ENCODE measurements at regions not wholly inside any gene's neighbourhood (a gene's known extent, or its start where the extent isn't known, plus 50 kb on each side); places are given as distances from the start of the nearest gene placed in this dataset.
A peak's percentile ranks its signal among the peaks of the same experiment; 100 is the strongest.

DNA sequence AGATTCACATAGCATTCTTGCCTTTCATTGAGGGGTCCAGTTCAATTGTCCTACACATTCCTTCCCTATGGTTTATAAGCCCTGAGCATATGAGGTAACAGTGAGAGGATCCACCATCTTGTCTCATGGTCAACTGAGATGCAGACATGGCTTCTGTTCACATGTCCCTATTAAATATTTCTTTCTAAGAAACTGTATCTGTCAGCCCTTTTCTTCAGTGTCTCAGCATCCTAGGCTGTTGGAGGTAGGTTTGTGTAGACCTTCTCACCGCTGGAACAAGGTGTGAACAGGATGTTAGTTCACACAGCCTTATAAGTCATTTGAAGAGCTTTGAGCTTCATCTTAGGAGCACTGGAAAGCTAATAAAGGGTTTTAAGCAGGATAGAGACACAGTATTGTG, 110.3 kb upstream of the EDNRB start:
- Histone ChIP-seq H3K4me1 (ENCODE audit: insufficient read depth, low read length) (no peaks in the 10 kb centered on the region), H3K79me2 (ENCODE audit: low read length) (no peaks in the 10 kb centered on the region), H4K20me1 (ENCODE audit: low read length) (no peaks in the 10 kb centered on the region), H3K9me2 (replicated peaks; ENCODE audit: low read length) (no peaks in the 10 kb centered on the region), H3K4me3 (ENCODE audit: low read length) (no peak overlapping the region), H3K4me2 (ENCODE audit: low read length) (no peak overlapping the region), H3K36me3 (ENCODE audit: low read depth, low read length) (no peaks in the 10 kb centered on the region), H3K9ac (ENCODE audit: low read length) (no peak overlapping the region), H3F3A (ENCODE audit: low read length, unreplicated experiment) (no peaks in the 10 kb centered on the region), H3K27me3 (ENCODE audit: low read length) (no peaks in the 10 kb centered on the region), H3K9me3 (ENCODE audit: low read length) (no peaks in the 10 kb centered on the region), H2AFZ (ENCODE audit: low read length) (no peak overlapping the region), H3K27ac (ENCODE audit: low read length) (no peak overlapping the region)
- intact Hi-C loops (cut with micrococcal nuclease) = no loop called here
- TF ChIP-seq EZH2 (IDR thresholded peaks at IDR 0.05; ENCODE audit: low read length, unreplicated experiment) (no peak), EZH2phosphoT487 (IDR thresholded peaks at IDR 0.05; ENCODE audit: borderline replicate concordance, low read length) (no peak)
- TF ChIP-seq, protein P1, sequence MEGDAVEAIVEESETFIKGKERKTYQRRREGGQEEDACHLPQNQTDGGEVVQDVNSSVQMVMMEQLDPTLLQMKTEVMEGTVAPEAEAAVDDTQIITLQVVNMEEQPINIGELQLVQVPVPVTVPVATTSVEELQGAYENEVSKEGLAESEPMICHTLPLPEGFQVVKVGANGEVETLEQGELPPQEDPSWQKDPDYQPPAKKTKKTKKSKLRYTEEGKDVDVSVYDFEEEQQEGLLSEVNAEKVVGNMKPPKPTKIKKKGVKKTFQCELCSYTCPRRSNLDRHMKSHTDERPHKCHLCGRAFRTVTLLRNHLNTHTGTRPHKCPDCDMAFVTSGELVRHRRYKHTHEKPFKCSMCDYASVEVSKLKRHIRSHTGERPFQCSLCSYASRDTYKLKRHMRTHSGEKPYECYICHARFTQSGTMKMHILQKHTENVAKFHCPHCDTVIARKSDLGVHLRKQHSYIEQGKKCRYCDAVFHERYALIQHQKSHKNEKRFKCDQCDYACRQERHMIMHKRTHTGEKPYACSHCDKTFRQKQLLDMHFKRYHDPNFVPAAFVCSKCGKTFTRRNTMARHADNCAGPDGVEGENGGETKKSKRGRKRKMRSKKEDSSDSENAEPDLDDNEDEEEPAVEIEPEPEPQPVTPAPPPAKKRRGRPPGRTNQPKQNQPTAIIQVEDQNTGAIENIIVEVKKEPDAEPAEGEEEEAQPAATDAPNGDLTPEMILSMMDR (conservative IDR thresholded peaks at IDR 0.05; ENCODE audit: low read depth, low read length) = no peak
- DNase-seq = no peak
- no TSS peak for BruUV-seq (replicated peaks)
- no peak for ATAC-seq
- ChIA-PET CTCF (no interaction called here), POLR2A (ENCODE audit: unreplicated experiment) (no interaction called here)

DNA sequence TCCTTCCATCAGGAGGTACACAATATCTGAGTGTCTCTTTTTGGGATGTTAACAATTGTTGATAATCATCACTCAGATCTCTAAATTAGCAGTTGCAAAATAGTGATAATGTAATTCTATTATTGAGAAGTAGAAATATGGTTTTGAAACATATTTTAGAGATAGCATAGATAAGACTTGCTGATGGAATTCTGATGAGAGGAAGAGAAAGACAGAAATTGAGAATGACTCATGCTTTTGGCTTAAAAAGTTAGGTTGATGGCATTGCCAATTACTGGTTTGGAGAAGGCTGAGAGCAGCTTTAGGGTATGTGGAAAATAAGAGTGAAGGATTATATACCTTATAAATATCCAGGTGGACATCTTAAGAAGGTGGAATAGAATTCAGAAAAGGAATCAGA, 106.4 kb upstream of the EDNRB start:
- CTCF ChIA-PET = no interaction called here
- no peak overlapping the region for H3K4me2 ChIP-seq (ENCODE audit: low read length)
- H3K27ac ChIP-seq (ENCODE audit: low read length) = no peak overlapping the region
- BruUV-seq (replicated peaks) = no TSS peak
- TF ChIP-seq, protein P1 (conservative IDR thresholded peaks at IDR 0.05; ENCODE audit: low read depth, low read length) = no peak
- no peak for TF ChIP-seq EZH2phosphoT487 (IDR thresholded peaks at IDR 0.05; ENCODE audit: borderline replicate concordance, low read length)
- no peak overlapping the region for H3K9ac ChIP-seq (ENCODE audit: low read length)
- no peaks in the 10 kb centered on the region for H3F3A ChIP-seq (ENCODE audit: low read length, unreplicated experiment)
- H2AFZ ChIP-seq (ENCODE audit: low read length) = no peak overlapping the region
- no peaks in the 10 kb centered on the region for H3K9me3 ChIP-seq (ENCODE audit: low read length)
- no peaks in the 10 kb centered on the region for H4K20me1 ChIP-seq (ENCODE audit: low read length)
- no peaks in the 10 kb centered on the region for H3K9me2 ChIP-seq (replicated peaks; ENCODE audit: low read length)
- peaks cover 9% of the 10 kb centered on the region for H3K4me1 ChIP-seq (ENCODE audit: insufficient read depth, low read length)
- H3K79me2 ChIP-seq (ENCODE audit: low read length) = no peaks in the 10 kb centered on the region
- H3K36me3 ChIP-seq (ENCODE audit: low read depth, low read length) = no peaks in the 10 kb centered on the region
- no peak overlapping the region for H3K4me3 ChIP-seq (ENCODE audit: low read length)
- no peaks in the 10 kb centered on the region for H3K27me3 ChIP-seq (ENCODE audit: low read length)
- no peak for ATAC-seq
- intact Hi-C loops (cut with micrococcal nuclease) = no loop called here
- DNase-seq = no peak
- POLR2A ChIA-PET (ENCODE audit: unreplicated experiment) = no interaction called here

DNA sequence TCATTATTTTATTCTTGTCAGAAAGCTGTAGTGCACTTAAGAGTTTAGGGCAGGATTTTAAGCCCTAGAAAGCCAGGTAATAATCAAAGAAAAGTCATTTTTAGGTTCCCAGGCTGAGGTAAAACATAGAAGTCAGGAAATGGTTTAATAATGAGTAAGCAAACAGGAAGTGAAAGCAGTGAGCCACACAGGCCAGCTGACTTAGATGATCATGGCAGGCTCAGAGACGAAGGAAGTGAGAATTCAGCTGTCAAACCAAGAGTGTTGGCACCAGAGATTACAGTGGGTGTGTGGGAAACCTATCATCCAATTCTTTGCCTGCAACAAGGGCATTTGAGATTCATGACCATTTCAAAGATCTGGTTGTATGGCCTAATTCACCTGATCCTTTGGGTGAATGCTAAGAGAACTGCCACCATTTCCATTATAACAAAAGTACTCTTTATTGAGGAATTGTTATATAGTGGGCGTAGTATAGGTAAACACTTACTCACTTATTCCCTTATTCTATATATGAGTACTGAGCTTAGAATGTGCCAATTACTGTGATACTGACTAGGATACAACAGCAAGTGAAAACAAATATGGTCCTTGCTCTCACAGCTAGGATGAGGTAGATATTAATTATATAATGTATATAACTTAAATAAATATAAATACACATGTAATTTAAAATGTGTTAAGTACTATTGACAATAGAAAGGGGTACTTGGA, 103.7 kb upstream of the EDNRB start:
- Histone ChIP-seq H4K20me1 (ENCODE audit: low read length) (no peaks in the 10 kb centered on the region), H3K4me2 (ENCODE audit: low read length) (peak overlapping the region; percentile 51), H3K79me2 (ENCODE audit: low read length) (no peaks in the 10 kb centered on the region), H2AFZ (ENCODE audit: low read length) (peak overlapping the region; percentile 69), H3K27ac (ENCODE audit: low read length) (peak overlapping the region; percentile 76), H3F3A (ENCODE audit: low read length, unreplicated experiment) (no peaks in the 10 kb centered on the region), H3K9ac (ENCODE audit: low read length) (peak overlapping the region; percentile 27), H3K9me3 (ENCODE audit: low read length) (no peaks in the 10 kb centered on the region), H3K4me3 (ENCODE audit: low read length) (no peak overlapping the region), H3K36me3 (ENCODE audit: low read depth, low read length) (no peaks in the 10 kb centered on the region), H3K4me1 (ENCODE audit: insufficient read depth, low read length) (peaks cover 9% of the 10 kb centered on the region), H3K9me2 (replicated peaks; ENCODE audit: low read length) (no peaks in the 10 kb centered on the region), H3K27me3 (ENCODE audit: low read length) (no peaks in the 10 kb centered on the region)
- BruUV-seq (replicated peaks) = no TSS peak
- intact Hi-C loops (cut with micrococcal nuclease) = no loop called here
- CTCF ChIA-PET = interaction anchor here (0.8 kb wide), 1 partner anchor 109 kb away, joined by 3 read pairs; no protein-coding TSS in a partner anchor
- DNase-seq = peak; percentile 59
- TF ChIP-seq EZH2phosphoT487 (IDR thresholded peaks at IDR 0.05; ENCODE audit: borderline replicate concordance, low read length) = no peak
- TF ChIP-seq, protein P1 (conservative IDR thresholded peaks at IDR 0.05; ENCODE audit: low read depth, low read length) = no peak
- TF ChIP-seq EZH2 (IDR thresholded peaks at IDR 0.05; ENCODE audit: low read length, unreplicated experiment) = no peak
- peak; percentile 94 for ATAC-seq
- POLR2A ChIA-PET (ENCODE audit: unreplicated experiment) = no interaction called here
